ENCODE measurements at regions not wholly inside any gene's neighbourhood (a gene's known extent, or its start where the extent isn't known, plus 50 kb on each side); places are given as distances from the start of the nearest gene placed in this dataset.

- Mint-ChIP-seq H3K27me3 (ENCODE audit: low read depth in 3 of 3) (no peaks in the 10 kb centered on the region), H3K36me3 (no peaks in the 10 kb centered on the region)
Observed at GRCh38 chrX:85622635-85623034, 243.2 kb upstream of the POF1B start.

GRCh38 chrX:85620466-85620865 lies 241.0 kb upstream of the POF1B start:
- no peaks in the 10 kb centered on the region for H3K79me2 ChIP-seq (ENCODE audit: insufficient read depth, low read length)
- DNase-seq = no peak
- H3K27me3 ChIP-seq (ENCODE audit: control insufficient read depth in 2 of 2, insufficient read depth in 2 of 2, low read length in 2 of 2) = no peaks in the 10 kb centered on the region
- H3K27ac ChIP-seq (ENCODE audit: low read depth in 1 of 2, low read length in 2 of 2) = no peak overlapping the region
- intact Hi-C loops (cut with micrococcal nuclease) = no loop called here
- no peak overlapping the region for H3K9ac ChIP-seq (ENCODE audit: insufficient read depth, low read length, poor library complexity, severe bottlenecking)
- no peaks in the 10 kb centered on the region for H3K36me3 Mint-ChIP-seq
- H2AFZ ChIP-seq (ENCODE audit: insufficient read depth, low read depth, low read length, poor library complexity, severe bottlenecking) = no peak overlapping the region
- H4K20me1 ChIP-seq (ENCODE audit: insufficient read depth, low read length) = no peaks in the 10 kb centered on the region
- no peak overlapping the region for H3K27ac Mint-ChIP-seq
- H3K36me3 ChIP-seq (replicated peaks in 1 of 2; ENCODE audit: control insufficient read depth in 1 of 2, insufficient read depth in 2 of 2, low read length in 2 of 2) = no peaks in the 10 kb centered on the region
- no peak overlapping the region for H3K4me2 ChIP-seq (replicated peaks; ENCODE audit: extremely low read depth, low read length, poor library complexity, severe bottlenecking)
- H3K27me3 Mint-ChIP-seq (ENCODE audit: low read depth in 3 of 3) = no peaks in the 10 kb centered on the region
- no peak overlapping the region for H3K4me3 ChIP-seq (replicated peaks in 1 of 3; ENCODE audit: low read depth in 2 of 3, low read length in 3 of 3)
- TF ChIP-seq CTCF (IDR thresholded peaks at IDR 0.05) = no peak
- H3K4me1 Mint-ChIP-seq = no peaks in the 10 kb centered on the region
- H3K4me1 ChIP-seq (ENCODE audit: control insufficient read depth in 1 of 2, insufficient read depth in 2 of 2, low read length in 2 of 2) = no peaks in the 10 kb centered on the region
- no CpG with 5 or more reads among the region's 1 CpG for WGBS (ENCODE audit: insufficient coverage)
- no peak overlapping the region for H3K4me3 Mint-ChIP-seq
- peaks cover 0 to 3% of the 10 kb centered on the region in 2 donors for H3K9me3 ChIP-seq (replicated peaks in 1 of 2; ENCODE audit: control insufficient read depth in 1 of 2, insufficient read depth in 1 of 2, low read length in 2 of 2)
- peaks cover 0 to 3% (median 0%) of the 10 kb centered on the region in 7 donors for H3K9me3 Mint-ChIP-seq

More at GRCh38 chrX:85622635-85623034, 243.2 kb upstream of the POF1B start:
- Mint-ChIP-seq H3K27ac (no peak overlapping the region), H3K4me1 (no peaks in the 10 kb centered on the region), H3K4me3 (no peak overlapping the region), H3K9me3 (peaks cover 0 to 3% (median 0%) of the 10 kb centered on the region in 7 donors)
- TF ChIP-seq CTCF (IDR thresholded peaks at IDR 0.05) = no peak
- Histone ChIP-seq H3K4me1 (ENCODE audit: control insufficient read depth in 1 of 2, insufficient read depth in 2 of 2, low read length in 2 of 2) (no peaks in the 10 kb centered on the region), H3K27ac (ENCODE audit: low read depth in 1 of 2, low read length in 2 of 2) (no peak overlapping the region), H3K27me3 (ENCODE audit: control insufficient read depth in 2 of 2, insufficient read depth in 2 of 2, low read length in 2 of 2) (no peaks in the 10 kb centered on the region), H3K4me3 (replicated peaks in 1 of 3; ENCODE audit: low read depth in 2 of 3, low read length in 3 of 3) (no peak overlapping the region), H4K20me1 (ENCODE audit: insufficient read depth, low read length) (no peaks in the 10 kb centered on the region), H3K9ac (ENCODE audit: insufficient read depth, low read length, poor library complexity, severe bottlenecking) (no peak overlapping the region), H3K4me2 (replicated peaks; ENCODE audit: extremely low read depth, low read length, poor library complexity, severe bottlenecking) (no peak overlapping the region), H3K36me3 (replicated peaks in 1 of 2; ENCODE audit: control insufficient read depth in 1 of 2, insufficient read depth in 2 of 2, low read length in 2 of 2) (no peaks in the 10 kb centered on the region), H3K79me2 (ENCODE audit: insufficient read depth, low read length) (no peaks in the 10 kb centered on the region), H3K9me3 (replicated peaks in 1 of 2; ENCODE audit: control insufficient read depth in 1 of 2, insufficient read depth in 1 of 2, low read length in 2 of 2) (peaks cover 0 to 3% of the 10 kb centered on the region in 2 donors), H2AFZ (ENCODE audit: insufficient read depth, low read depth, low read length, poor library complexity, severe bottlenecking) (no peak overlapping the region)
- no peak for DNase-seq
- 100% methylated on average over 3 of the region's 8 CpGs for WGBS (ENCODE audit: insufficient coverage)
- intact Hi-C loops (cut with micrococcal nuclease) = no loop called here
